Mucosa of rectum (tissue), 2 donors: ENCODE measurements at regions not wholly inside any gene's neighbourhood (a gene's known extent, or its start where the extent isn't known, plus 50 kb on each side); places are given as distances from the start of the nearest gene placed in this dataset.

Experiments used
- H3K27ac ChIP-seq, 2 donors: one replicate each; pipeline ENCODE4 v1.7.0; 2013; ENCODE audit warnings: inconsistent platforms in 2 of 2, low read depth in 2 of 2, low read length in 2 of 2
- H3K27me3 ChIP-seq, 2 donors: one replicate each; pipeline ENCODE4 v1.7.0; 2013; ENCODE audit warnings: low read length in 2 of 2; ENCODE audit not compliant: control insufficient read depth in 2 of 2, insufficient read depth in 2 of 2
- H3K36me3 ChIP-seq, 2 donors: one replicate each; pipeline ENCODE4 v1.7.0; 2013; ENCODE audit warnings: low read length in 2 of 2; ENCODE audit not compliant: control insufficient read depth in 2 of 2, insufficient read depth in 2 of 2
- H3K4me1 ChIP-seq, 2 donors: one replicate each; pipeline ENCODE4 v1.7.0; 2013; ENCODE audit warnings: low read length in 2 of 2, mild to moderate bottlenecking in 1 of 2; ENCODE audit not compliant: control insufficient read depth in 2 of 2, insufficient read depth in 2 of 2
- H3K4me3 ChIP-seq, 2 donors: one replicate each; pipeline ENCODE4 v1.7.0; 2013; ENCODE audit warnings: low read length in 2 of 2
- H3K9ac ChIP-seq, 2 donors: one replicate each; pipeline ENCODE4 v1.7.0; 2013; ENCODE audit warnings: low read length in 2 of 2, low read depth in 1 of 2, mild to moderate bottlenecking in 1 of 2
- H3K9me3 ChIP-seq, 2 donors: one replicate each; pipeline ENCODE4 v1.7.0; 2013; ENCODE audit warnings: low read length in 2 of 2; ENCODE audit not compliant: control insufficient read depth in 2 of 2
- donor health status: healthy.
- donor health status: Normal muscosa, but diverticular disease.

DNA sequence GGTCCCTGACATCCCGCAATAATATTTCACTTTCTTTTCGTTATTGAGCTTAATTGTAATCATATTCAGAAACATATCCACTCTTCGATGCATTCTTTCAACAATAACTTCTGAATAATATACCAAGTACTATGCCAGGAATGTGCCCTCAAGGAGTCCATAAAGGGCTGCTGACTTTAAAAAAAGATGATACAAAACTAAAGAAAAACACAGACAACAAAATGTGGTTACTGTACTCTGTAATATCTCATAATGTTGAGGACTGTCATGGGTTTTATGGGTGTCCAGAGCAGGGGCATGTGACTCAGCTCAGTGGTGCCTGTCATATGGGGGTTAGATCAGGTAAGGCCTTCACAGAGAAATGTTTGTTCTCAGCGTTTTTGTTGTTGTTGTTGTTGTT, 73.7 kb downstream of the ARL4A start:
- no peak overlapping the region for H3K4me3 ChIP-seq
- no peaks in the 10 kb centered on the region for H3K9me3 ChIP-seq
- H3K27ac ChIP-seq: no peak overlapping the region
- H3K9ac ChIP-seq: no peak overlapping the region
- no peaks in the 10 kb centered on the region for H3K36me3 ChIP-seq
- no peaks in the 10 kb centered on the region for H3K27me3 ChIP-seq
- no peaks in the 10 kb centered on the region for H3K4me1 ChIP-seq

DNA sequence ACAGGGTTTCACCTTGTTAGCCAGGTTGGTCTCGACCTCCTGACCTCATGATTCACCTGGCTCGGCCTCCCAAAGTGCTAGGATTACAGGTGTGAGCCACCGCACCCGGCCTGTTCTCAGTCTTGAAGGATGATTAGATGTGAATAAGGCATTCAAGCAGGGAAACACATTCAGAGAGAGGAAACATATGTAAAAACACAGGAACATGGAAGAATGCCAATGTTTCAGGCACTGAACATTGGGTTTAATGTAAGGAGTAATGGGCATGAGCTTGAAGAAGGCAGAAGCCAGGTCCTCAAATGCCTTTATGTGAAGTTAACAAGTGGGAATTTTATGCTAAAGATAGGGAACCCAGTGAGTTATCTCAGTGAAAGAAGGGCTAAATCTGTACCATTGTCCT, 74.3 kb downstream of the ARL4A start:
- Histone ChIP-seq H3K4me1 (no peaks in the 10 kb centered on the region), H3K4me3 (no peak overlapping the region), H3K27ac (no peak overlapping the region), H3K9ac (no peak overlapping the region), H3K9me3 (no peaks in the 10 kb centered on the region), H3K27me3 (no peaks in the 10 kb centered on the region), H3K36me3 (no peaks in the 10 kb centered on the region)

DNA sequence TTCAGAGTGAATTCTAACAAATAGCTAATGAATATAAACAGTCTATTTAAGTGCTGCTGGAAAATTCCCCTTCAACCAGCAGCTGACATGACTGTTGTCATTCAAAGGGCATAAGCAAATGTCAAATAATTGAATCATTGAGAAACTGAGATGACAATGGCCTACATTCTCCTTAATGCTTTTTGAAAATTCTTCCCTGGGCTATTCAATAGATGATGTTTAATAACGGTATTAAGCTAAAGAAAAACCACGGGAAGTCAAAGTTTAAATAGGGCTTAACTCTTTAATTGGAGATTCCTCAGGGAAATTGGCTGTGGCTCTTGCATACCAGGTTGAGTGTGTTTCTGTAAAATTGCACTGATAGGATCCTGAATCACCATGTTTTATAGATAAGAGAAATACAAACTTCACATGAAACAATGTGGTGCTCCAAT, 77.0 kb downstream of the ARL4A start:
- Histone ChIP-seq H3K27ac (no peak overlapping the region), H3K9me3 (no peaks in the 10 kb centered on the region), H3K9ac (no peak overlapping the region), H3K4me3 (no peak overlapping the region), H3K4me1 (no peaks in the 10 kb centered on the region), H3K36me3 (no peaks in the 10 kb centered on the region), H3K27me3 (no peaks in the 10 kb centered on the region)

DNA sequence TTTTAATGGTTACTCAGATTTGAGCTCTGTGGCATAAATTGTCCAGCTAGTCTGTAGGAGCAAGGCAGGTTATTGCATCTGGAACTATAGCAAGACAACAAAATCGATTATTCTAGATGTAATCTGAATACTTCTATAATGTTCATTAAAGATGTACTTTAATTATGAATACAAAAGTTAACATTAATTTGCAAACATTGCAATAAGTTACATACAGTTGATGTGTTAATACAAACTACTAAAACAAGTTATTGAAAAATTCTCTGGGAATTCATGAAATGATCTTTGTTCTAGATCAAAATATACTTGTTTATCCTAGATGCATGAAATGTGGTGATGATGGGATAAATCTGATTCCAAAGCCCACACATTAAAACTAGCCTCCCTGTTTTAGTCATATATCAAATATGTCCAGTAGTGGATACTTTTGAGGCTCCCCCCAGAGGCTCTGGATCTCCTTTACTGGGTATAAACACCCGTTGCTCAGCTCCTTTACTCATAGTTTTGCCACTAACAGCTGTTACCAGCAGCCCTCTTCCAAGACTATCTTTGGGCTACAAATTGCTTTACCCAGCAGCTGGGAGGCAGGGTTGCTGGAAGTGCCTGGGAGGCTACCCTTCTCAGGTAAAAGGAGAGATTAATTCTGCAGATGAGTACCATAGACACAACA, 78.1 kb downstream of the ARL4A start:
- no peaks in the 10 kb centered on the region for H3K36me3 ChIP-seq
- peaks cover 0 to 3% of the 10 kb centered on the region in 2 donors for H3K4me1 ChIP-seq
- no peak overlapping the region for H3K27ac ChIP-seq
- H3K4me3 ChIP-seq: no peak overlapping the region
- H3K9me3 ChIP-seq: no peaks in the 10 kb centered on the region
- no peak overlapping the region for H3K9ac ChIP-seq
- H3K27me3 ChIP-seq: no peaks in the 10 kb centered on the region

DNA sequence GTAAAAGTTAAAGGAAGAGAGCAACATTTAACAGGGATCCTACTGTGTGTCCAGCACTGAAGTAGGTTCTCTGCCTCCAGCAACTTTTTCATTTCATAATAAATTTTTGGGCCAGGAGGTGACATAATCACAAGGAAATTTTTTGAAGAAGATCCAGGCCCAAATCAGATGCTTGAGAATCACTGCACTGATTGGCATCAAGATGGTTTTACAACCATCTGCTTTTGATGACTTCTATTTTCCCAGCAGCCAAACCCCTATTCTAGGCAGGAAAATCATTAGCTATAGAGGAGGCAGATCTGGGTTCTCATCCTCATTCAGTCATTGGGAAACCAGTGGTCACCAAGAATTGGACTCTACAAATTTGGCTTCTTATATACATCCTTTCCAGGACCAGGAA, 79.0 kb downstream of the ARL4A start:
- H3K9ac ChIP-seq: no peak overlapping the region
- H3K9me3 ChIP-seq: no peaks in the 10 kb centered on the region
- H3K36me3 ChIP-seq: no peaks in the 10 kb centered on the region
- peaks cover 1 to 6% of the 10 kb centered on the region in 2 donors for H3K4me1 ChIP-seq
- no peak overlapping the region for H3K4me3 ChIP-seq
- H3K27ac ChIP-seq: no peak overlapping the region
- no peaks in the 10 kb centered on the region for H3K27me3 ChIP-seq

DNA sequence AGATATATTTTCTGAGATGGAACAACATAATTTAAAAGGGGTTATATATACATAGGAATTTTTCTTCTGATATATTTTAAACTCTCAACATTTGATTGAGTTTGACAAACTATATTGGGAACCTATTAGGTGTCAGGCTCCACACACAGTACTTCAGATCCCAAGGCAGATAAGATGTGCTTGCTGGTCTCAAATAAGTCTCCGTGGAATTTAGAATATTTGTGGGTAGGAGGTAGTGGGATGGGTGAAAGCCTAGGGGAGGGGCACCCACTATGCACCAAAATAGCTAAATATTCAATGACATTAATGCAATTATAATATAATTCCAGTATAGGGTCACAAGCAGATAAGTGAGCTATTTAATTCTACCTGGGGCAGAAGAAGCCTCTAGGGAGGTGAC, 81.5 kb downstream of the ARL4A start:
- peaks cover 5 to 7% of the 10 kb centered on the region in 2 donors for H3K4me1 ChIP-seq
- no peaks in the 10 kb centered on the region for H3K36me3 ChIP-seq
- H3K27me3 ChIP-seq: no peaks in the 10 kb centered on the region
- no peak overlapping the region for H3K27ac ChIP-seq
- H3K9ac ChIP-seq: no peak overlapping the region
- H3K4me3 ChIP-seq: no peak overlapping the region
- no peaks in the 10 kb centered on the region for H3K9me3 ChIP-seq

DNA sequence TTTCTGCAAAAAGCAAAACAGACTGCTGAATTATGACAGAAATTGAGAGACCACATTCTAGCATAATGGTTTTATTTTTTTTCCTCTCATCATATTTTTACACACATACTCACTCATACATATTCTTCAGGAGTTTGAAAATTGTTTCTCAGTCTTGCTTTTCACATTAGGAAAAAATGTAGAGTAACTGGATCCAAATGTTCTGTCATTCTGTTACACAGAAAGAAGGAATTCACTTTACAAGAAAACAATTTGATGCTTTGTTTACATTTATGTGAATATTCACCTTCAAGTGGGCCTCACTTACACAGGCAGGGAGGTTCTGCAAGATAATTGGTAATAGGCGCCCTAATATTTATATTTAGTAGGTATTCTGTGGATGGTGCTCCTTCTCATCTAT, 82.0 kb downstream of the ARL4A start:
- Histone ChIP-seq H3K27me3 (no peaks in the 10 kb centered on the region), H3K36me3 (no peaks in the 10 kb centered on the region), H3K9ac (no peak overlapping the region), H3K4me3 (no peak overlapping the region), H3K4me1 (peaks cover 5 to 7% of the 10 kb centered on the region in 2 donors), H3K27ac (no peak overlapping the region), H3K9me3 (no peaks in the 10 kb centered on the region)

DNA sequence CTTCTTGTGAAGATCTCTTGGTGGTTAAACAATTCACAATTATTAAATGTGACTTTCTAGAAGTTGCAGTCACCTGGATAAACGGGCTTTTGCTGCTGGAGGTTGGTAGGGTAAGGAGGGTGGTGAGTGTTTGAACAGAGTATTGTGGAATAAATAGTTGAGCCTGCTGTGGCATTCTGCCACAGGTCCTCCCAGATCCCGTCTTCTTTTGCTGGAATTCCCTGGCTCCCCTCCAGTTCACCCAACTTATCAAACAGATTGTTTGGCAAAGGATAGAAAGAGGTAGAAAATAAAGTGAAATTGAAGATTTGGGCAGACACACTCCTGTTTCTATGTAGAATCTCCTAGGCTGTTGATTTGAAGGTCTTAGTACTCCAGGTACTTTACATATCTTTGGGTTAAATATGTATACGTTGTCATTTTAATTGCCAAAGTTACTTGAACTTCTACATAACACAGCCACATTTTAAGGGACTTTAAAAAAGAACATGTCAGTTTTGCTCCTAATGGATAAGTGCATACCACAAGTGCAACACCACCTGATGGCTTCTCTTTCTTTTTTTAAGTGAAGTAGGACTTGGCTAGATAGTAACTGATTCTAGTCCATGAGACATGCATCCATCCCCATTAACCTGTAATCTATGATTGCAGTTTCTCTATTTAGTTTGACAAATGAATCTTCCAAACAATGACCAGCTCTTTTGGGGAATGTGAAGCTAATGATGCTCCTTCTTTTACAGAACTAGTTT, 83.0 kb downstream of the ARL4A start:
- Histone ChIP-seq H3K4me3 (peak overlapping the region in 1 of 2 donors; percentile 62), H3K4me1 (peaks cover 5 to 8% of the 10 kb centered on the region in 2 donors)

DNA sequence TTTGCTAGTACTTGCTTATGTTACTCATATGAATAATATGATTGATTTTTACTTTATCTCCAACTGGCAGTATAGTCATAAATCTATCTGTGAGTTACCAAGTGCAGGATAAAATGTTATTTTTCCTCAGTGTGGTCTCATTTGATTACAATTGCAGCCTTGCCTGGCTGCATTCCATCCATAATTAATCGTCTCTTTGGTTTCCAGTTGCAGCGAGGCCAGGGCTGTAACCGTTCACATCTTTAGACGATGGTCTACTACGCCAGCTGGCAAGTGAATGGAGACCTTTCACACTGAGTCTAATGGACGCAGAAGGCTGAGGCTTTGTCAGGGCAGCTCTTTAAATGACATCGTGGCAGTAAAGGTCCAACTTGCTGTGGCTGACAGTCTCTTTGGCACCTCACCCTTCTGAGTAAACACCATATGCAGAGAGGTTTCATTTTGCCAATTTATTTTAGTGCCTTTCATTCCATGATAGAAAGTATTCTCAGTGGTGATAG, 84.0 kb downstream of the ARL4A start:
- Histone ChIP-seq H3K9me3 (no peaks in the 10 kb centered on the region), H3K9ac (peak overlapping the region in 1 of 2 donors; percentile 18), H3K36me3 (no peaks in the 10 kb centered on the region), H3K4me3 (peak overlapping the region; percentile 44 to 62), H3K4me1 (peaks cover 5 to 10% of the 10 kb centered on the region in 2 donors), H3K27me3 (no peaks in the 10 kb centered on the region), H3K27ac (peak overlapping the region; percentile 44 to 75)

More for the DNA sequence above, 83.0 kb downstream of the ARL4A start:
- H3K36me3 ChIP-seq: no peaks in the 10 kb centered on the region
- no peaks in the 10 kb centered on the region for H3K27me3 ChIP-seq
- no peaks in the 10 kb centered on the region for H3K9me3 ChIP-seq
- H3K9ac ChIP-seq: no peak overlapping the region
- peak overlapping the region in 1 of 2 donors; percentile 75 for H3K27ac ChIP-seq

DNA sequence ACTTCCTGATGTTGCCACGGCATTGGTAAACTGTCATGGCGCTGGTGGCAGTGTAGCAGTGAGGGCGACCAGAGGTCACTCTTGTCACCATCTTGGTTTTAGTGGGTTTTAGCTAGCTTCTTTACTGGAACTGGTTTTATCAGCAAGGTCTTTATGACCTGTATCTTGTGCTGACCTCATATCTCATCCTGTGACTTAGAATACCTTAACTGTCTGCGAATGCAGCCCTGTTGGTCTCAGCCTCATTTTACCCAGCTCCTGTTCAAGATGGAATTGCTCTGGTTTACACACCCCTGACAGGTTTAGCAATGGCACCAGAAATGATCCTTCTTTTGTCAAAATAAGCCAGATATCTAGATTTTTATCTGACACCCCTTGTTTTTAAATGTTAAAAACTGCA, 85.3 kb downstream of the ARL4A start:
- H3K9ac ChIP-seq: no peak overlapping the region
- no peaks in the 10 kb centered on the region for H3K36me3 ChIP-seq
- no peak overlapping the region for H3K4me3 ChIP-seq
- no peak overlapping the region for H3K27ac ChIP-seq
- H3K9me3 ChIP-seq: no peaks in the 10 kb centered on the region
- no peaks in the 10 kb centered on the region for H3K27me3 ChIP-seq
- H3K4me1 ChIP-seq: peaks cover 5 to 10% of the 10 kb centered on the region in 2 donors
